ENCODE measurements at regions not wholly inside any gene's neighbourhood (a gene's known extent, or its start where the extent isn't known, plus 50 kb on each side); places are given as distances from the start of the nearest gene placed in this dataset.

- no peak for DNase-seq (ENCODE audit: low spot score)
Observed at GRCh38 chr5:73228052-73228451, 55.1 kb downstream of the TMEM174 start.

Measured in GM03348 (cell line).